Epithelial cell of esophagus (primary cell): ENCODE measurements at regions not wholly inside any gene's neighbourhood (a gene's known extent, or its start where the extent isn't known, plus 50 kb on each side); places are given as distances from the start of the nearest gene placed in this dataset.
"Not testable (repeated sequence)": the region's sequence is repeated elsewhere in the genome, so short reads cannot be mapped to it uniquely, and the experiment has no call there.

Experiments
- DNase-seq: peaks from one replicate; pipeline ENCODE4 v3.0.0; 2010; ENCODE audit warnings: low read depth
- H3K4me3 ChIP-seq: 2 replicates; pipeline ENCODE4 v1.5.1; 2011; ENCODE audit warnings: mild to moderate bottlenecking, low read length, control low read depth
- CTCF ChIP-seq: IDR thresholded peaks from 2 replicates; pipeline ENCODE4 v1.5.1; 2011; ENCODE audit warnings: low read depth, mild to moderate bottlenecking, low read length, control low read depth, inconsistent platforms; ENCODE audit not compliant: insufficient read depth; ENCODE audit errors: missing control alignments

- no peak for DNase-seq
- no peak overlapping the region for H3K4me3 ChIP-seq
Observed at GRCh38 chr17:34475296-34475695, 104.1 kb upstream of the TMEM132E start.

GRCh38 chr17:34474706-34475105 lies 104.7 kb upstream of the TMEM132E start:
- no peak for DNase-seq
- H3K4me3 ChIP-seq: no peak overlapping the region
- TF ChIP-seq CTCF: no peak

More at GRCh38 chr17:34475296-34475695, 104.1 kb upstream of the TMEM132E start:
- no peak for TF ChIP-seq CTCF

GRCh38 chr17:34472363-34472762 lies 107.0 kb upstream of the TMEM132E start:
- no peak overlapping the region for H3K4me3 ChIP-seq
- TF ChIP-seq CTCF: no peak
- no peak for DNase-seq

GRCh38 chr17:34471278-34471677 lies 108.1 kb upstream of the TMEM132E start:
- DNase-seq, H3K4me3 ChIP-seq: not testable (repeated sequence)

GRCh38 chr17:34465789-34466188 lies 102.8 kb upstream of the CCL1 start:
- no peak for DNase-seq
- TF ChIP-seq CTCF: no peak

GRCh38 chr17:34464812-34465211 lies 101.8 kb upstream of the CCL1 start:
- no peak for TF ChIP-seq CTCF
- no peak for DNase-seq
- H3K4me3 ChIP-seq: no peak overlapping the region

More at GRCh38 chr17:34465789-34466188, 102.8 kb upstream of the CCL1 start:
- no peak overlapping the region for H3K4me3 ChIP-seq

- no peak for DNase-seq
- no peak overlapping the region for H3K4me3 ChIP-seq
- TF ChIP-seq CTCF: no peak
Observed at GRCh38 chr17:34458266-34458665, 95.2 kb upstream of the CCL1 start.

GRCh38 chr17:34456121-34456520 lies 93.1 kb upstream of the CCL1 start:
- no peak for TF ChIP-seq CTCF
- no peak for DNase-seq

More at GRCh38 chr17:34456121-34456520, 93.1 kb upstream of the CCL1 start:
- no peak overlapping the region for H3K4me3 ChIP-seq
